ENCODE measurements at regions not wholly inside any gene's neighbourhood (a gene's known extent, or its start where the extent isn't known, plus 50 kb on each side); places are given as distances from the start of the nearest gene placed in this dataset.

DNA sequence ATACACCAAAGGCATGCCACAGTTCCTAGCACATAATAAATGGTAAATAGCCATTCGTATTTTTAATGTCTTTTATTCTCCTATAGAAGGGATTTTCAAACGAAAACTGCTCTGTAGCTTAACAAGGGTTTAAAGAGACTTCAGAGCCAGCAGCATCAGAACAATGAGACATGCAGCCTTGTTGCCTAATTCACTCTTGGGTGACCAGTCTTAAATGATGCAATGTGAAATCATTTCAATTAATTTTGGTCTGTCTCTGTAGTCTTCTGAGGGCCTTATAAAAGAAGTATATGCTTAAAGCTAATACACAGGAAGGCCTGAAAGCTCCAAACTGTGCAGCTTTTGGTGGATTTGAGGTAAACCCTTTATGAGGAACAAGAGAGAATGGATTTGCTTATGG is 888.8 kb upstream of the WWC1 start:
- TF ChIP-seq, protein P1, sequence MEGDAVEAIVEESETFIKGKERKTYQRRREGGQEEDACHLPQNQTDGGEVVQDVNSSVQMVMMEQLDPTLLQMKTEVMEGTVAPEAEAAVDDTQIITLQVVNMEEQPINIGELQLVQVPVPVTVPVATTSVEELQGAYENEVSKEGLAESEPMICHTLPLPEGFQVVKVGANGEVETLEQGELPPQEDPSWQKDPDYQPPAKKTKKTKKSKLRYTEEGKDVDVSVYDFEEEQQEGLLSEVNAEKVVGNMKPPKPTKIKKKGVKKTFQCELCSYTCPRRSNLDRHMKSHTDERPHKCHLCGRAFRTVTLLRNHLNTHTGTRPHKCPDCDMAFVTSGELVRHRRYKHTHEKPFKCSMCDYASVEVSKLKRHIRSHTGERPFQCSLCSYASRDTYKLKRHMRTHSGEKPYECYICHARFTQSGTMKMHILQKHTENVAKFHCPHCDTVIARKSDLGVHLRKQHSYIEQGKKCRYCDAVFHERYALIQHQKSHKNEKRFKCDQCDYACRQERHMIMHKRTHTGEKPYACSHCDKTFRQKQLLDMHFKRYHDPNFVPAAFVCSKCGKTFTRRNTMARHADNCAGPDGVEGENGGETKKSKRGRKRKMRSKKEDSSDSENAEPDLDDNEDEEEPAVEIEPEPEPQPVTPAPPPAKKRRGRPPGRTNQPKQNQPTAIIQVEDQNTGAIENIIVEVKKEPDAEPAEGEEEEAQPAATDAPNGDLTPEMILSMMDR (IDR thresholded peaks at IDR 0.05): no peak
- TF ChIP-seq POLR2AphosphoS5 (IDR thresholded peaks at IDR 0.05): no peak

Measured in transverse colon (tissue), 4 donors.